MM.1S (cell line): ENCODE measurements at regions not wholly inside any gene's neighbourhood (a gene's known extent, or its start where the extent isn't known, plus 50 kb on each side); places are given as distances from the start of the nearest gene placed in this dataset.
"Not testable (repeated sequence)": the region's sequence is repeated elsewhere in the genome, so short reads cannot be mapped to it uniquely, and the experiment has no call there.

Experiments used
- EZH2 ChIP-seq: fragments of 300-600 bp; sonication (generic); optimal IDR thresholded peaks from 2 replicates; pipeline ENCODE3; 2017; ENCODE audit warnings: low read depth, mild to moderate bottlenecking, antibody characterized with exemption, low read length, mixed read lengths
- TF ChIP-seq, protein P1 (sequence below): fragments of 300-600 bp; sonication (generic); IDR thresholded peaks from 2 replicates; pipeline ENCODE4 v1.5.1; 2016; ENCODE audit warnings: antibody characterized with exemption, low read length, mixed read lengths

DNA sequence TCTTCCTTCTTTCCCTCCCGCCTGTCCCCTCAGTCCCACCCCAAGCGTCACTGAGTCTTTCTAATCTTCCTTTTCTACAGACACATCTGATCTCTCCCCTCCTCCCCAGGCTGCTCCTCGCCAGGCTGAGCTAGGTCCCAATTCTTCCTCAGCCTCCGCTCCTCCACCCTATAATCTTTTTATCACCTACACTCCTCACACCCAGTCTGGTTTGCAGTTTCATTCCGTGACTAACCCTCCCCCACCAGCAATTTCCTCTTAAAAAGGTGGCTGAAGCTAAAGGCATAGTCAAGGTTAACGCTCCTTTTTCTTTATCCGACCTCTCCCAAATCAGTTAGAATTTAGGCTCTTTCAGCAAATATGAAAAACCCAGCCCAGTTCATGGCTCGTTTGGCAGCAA is 325.8 kb downstream of the PCDH20 start:
- TF ChIP-seq, protein P1, sequence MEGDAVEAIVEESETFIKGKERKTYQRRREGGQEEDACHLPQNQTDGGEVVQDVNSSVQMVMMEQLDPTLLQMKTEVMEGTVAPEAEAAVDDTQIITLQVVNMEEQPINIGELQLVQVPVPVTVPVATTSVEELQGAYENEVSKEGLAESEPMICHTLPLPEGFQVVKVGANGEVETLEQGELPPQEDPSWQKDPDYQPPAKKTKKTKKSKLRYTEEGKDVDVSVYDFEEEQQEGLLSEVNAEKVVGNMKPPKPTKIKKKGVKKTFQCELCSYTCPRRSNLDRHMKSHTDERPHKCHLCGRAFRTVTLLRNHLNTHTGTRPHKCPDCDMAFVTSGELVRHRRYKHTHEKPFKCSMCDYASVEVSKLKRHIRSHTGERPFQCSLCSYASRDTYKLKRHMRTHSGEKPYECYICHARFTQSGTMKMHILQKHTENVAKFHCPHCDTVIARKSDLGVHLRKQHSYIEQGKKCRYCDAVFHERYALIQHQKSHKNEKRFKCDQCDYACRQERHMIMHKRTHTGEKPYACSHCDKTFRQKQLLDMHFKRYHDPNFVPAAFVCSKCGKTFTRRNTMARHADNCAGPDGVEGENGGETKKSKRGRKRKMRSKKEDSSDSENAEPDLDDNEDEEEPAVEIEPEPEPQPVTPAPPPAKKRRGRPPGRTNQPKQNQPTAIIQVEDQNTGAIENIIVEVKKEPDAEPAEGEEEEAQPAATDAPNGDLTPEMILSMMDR, result not testable (repeated sequence)
- not testable (repeated sequence) for TF ChIP-seq EZH2
